ENCODE measurements at regions not wholly inside any gene's neighbourhood (a gene's known extent, or its start where the extent isn't known, plus 50 kb on each side); places are given as distances from the start of the nearest gene placed in this dataset.

GRCh38 chr1:221945669-221946068 is 203.8 kb upstream of the DUSP10 start:
- ChIA-PET CTCF (interaction anchor here (1.0 kb wide), 1 partner anchor 64 kb away, joined by 3 read pairs; no protein-coding TSS in a partner anchor), POLR2A (ENCODE audit: unreplicated experiment) (no interaction called here)
- no peaks in the 10 kb centered on the region for H3K79me2 ChIP-seq (ENCODE audit: low read depth)
- no peak for TF ChIP-seq CTCF (conservative IDR thresholded peaks at IDR 0.05)
- TF ChIP-seq EZH2 (IDR thresholded peaks at IDR 0.05; ENCODE audit: low read depth): no peak
- DNase-seq: no peak
- BruUV-seq (replicated peaks): no TSS peak
- H3K4me3 ChIP-seq: no peak overlapping the region
- no peak overlapping the region for H3K4me2 ChIP-seq
- H3K27me3 ChIP-seq (ENCODE audit: insufficient read depth, low read depth): no peaks in the 10 kb centered on the region
- H3K27ac ChIP-seq: no peak overlapping the region
- H2AFZ ChIP-seq: no peak overlapping the region
- H3K9me2 ChIP-seq (ENCODE audit: insufficient read depth): no peaks in the 10 kb centered on the region
- 0 out of 2 replicates have a peak, but pooled peaks cover 20% of the 10 kb centered on the region for H3K36me3 ChIP-seq (ENCODE audit: low read depth)
- H4K20me1 ChIP-seq (ENCODE audit: insufficient read depth): no peaks in the 10 kb centered on the region
- peaks cover 43% of the 10 kb centered on the region for H3K9me3 ChIP-seq (ENCODE audit: insufficient read depth, low read depth)
- intact Hi-C loops (cut with micrococcal nuclease; ENCODE audit: unreplicated experiment): no loop called here
- H3K4me1 ChIP-seq (replicated peaks; ENCODE audit: insufficient read depth): peaks cover 27% of the 10 kb centered on the region
- peaks cover 9% of the 10 kb centered on the region for H3F3A ChIP-seq (ENCODE audit: insufficient read depth, low read depth)

- DNase-seq: no peak
- no peak overlapping the region for H3K4me2 ChIP-seq
- no peaks in the 10 kb centered on the region for H3K27me3 ChIP-seq (ENCODE audit: insufficient read depth, low read depth)
- peaks cover 27% of the 10 kb centered on the region for H3K4me1 ChIP-seq (replicated peaks; ENCODE audit: insufficient read depth)
- ChIA-PET POLR2A (ENCODE audit: unreplicated experiment) (no interaction called here), CTCF (no interaction called here)
- H3K36me3 ChIP-seq (ENCODE audit: low read depth): 0 out of 2 replicates have a peak, but pooled peaks cover 17% of the 10 kb centered on the region
- peaks cover 39% of the 10 kb centered on the region for H3K9me3 ChIP-seq (ENCODE audit: insufficient read depth, low read depth)
- no peak overlapping the region for H3K27ac ChIP-seq
- no peaks in the 10 kb centered on the region for H3K79me2 ChIP-seq (ENCODE audit: low read depth)
- no peaks in the 10 kb centered on the region for H4K20me1 ChIP-seq (ENCODE audit: insufficient read depth)
- BruUV-seq (replicated peaks): no TSS peak
- peaks cover 9% of the 10 kb centered on the region for H3F3A ChIP-seq (ENCODE audit: insufficient read depth, low read depth)
- intact Hi-C loops (cut with micrococcal nuclease; ENCODE audit: unreplicated experiment): no loop called here
- no peak overlapping the region for H3K4me3 ChIP-seq
- H3K9me2 ChIP-seq (ENCODE audit: insufficient read depth): no peaks in the 10 kb centered on the region
- no peak for TF ChIP-seq CTCF (conservative IDR thresholded peaks at IDR 0.05)
- TF ChIP-seq EZH2 (IDR thresholded peaks at IDR 0.05; ENCODE audit: low read depth): no peak
- H2AFZ ChIP-seq: no peak overlapping the region
Measured at GRCh38 chr1:221944247-221944870, 202.5 kb upstream of the DUSP10 start.

GRCh38 chr1:221940631-221941030 is 198.7 kb upstream of the DUSP10 start:
- Histone ChIP-seq H3K9me3 (ENCODE audit: insufficient read depth, low read depth) (peaks cover 26% of the 10 kb centered on the region), H3K27me3 (ENCODE audit: insufficient read depth, low read depth) (no peaks in the 10 kb centered on the region), H3K79me2 (ENCODE audit: low read depth) (no peaks in the 10 kb centered on the region), H4K20me1 (ENCODE audit: insufficient read depth) (no peaks in the 10 kb centered on the region), H2AFZ (no peak overlapping the region), H3K36me3 (ENCODE audit: low read depth) (0 out of 2 replicates have a peak, but pooled peaks cover 5% of the 10 kb centered on the region), H3K4me1 (replicated peaks; ENCODE audit: insufficient read depth) (no peaks in the 10 kb centered on the region), H3K27ac (no peak overlapping the region), H3K4me3 (no peak overlapping the region), H3F3A (ENCODE audit: insufficient read depth, low read depth) (no peaks in the 10 kb centered on the region), H3K4me2 (no peak overlapping the region), H3K9me2 (ENCODE audit: insufficient read depth) (no peaks in the 10 kb centered on the region)
- TF ChIP-seq EZH2 (IDR thresholded peaks at IDR 0.05; ENCODE audit: low read depth): no peak
- no peak for TF ChIP-seq CTCF (conservative IDR thresholded peaks at IDR 0.05)
- DNase-seq: no peak
- intact Hi-C loops (cut with micrococcal nuclease; ENCODE audit: unreplicated experiment): no loop called here
- BruUV-seq (replicated peaks): no TSS peak
- POLR2A ChIA-PET (ENCODE audit: unreplicated experiment): no interaction called here
- CTCF ChIA-PET: no interaction called here

Data from PC-9 (cell line).